ENCODE measurements at regions not wholly inside any gene's neighbourhood (a gene's known extent, or its start where the extent isn't known, plus 50 kb on each side); places are given as distances from the start of the nearest gene placed in this dataset.
"Not testable (repeated sequence)": the region's sequence is repeated elsewhere in the genome, so short reads cannot be mapped to it uniquely, and the experiment has no call there.

GRCh38 chr6:1215884-1216487, 95.9 kb upstream of the FOXQ1 start:
- Histone ChIP-seq H3K9me3 (no peaks in the 10 kb centered on the region), H3K4me1 (ENCODE audit: insufficient read depth) (no peaks in the 10 kb centered on the region), H3K27ac (no peak overlapping the region), H3K36me3 (no peaks in the 10 kb centered on the region), H3K27me3 (no peaks in the 10 kb centered on the region), H3K4me3 (no peak overlapping the region)
- no peak for DNase-seq
- TF ChIP-seq POLR2A (IDR thresholded peaks at IDR 0.05) (no peak), CTCF (IDR thresholded peaks at IDR 0.05) (no peak), EP300 (IDR thresholded peaks at IDR 0.05) (no peak)
- WGBS, 3 donors: 80 to 85% (median 82%) methylated on average over 11 of the region's 11 CpGs
- intact Hi-C loops (cut with DNase I): no loop called here

- Histone ChIP-seq H3K4me1 (ENCODE audit: insufficient read depth) (no peaks in the 10 kb centered on the region), H3K4me3 (no peak overlapping the region), H3K9me3 (no peaks in the 10 kb centered on the region), H3K36me3 (no peaks in the 10 kb centered on the region), H3K27ac (no peak overlapping the region), H3K27me3 (no peaks in the 10 kb centered on the region)
- WGBS, 3 donors: 76 to 88% (median 80%) methylated on average over 3 of the region's 3 CpGs
- TF ChIP-seq EP300 (IDR thresholded peaks at IDR 0.05) (no peak), CTCF (IDR thresholded peaks at IDR 0.05) (no peak)
- intact Hi-C loops (cut with DNase I): no loop called here
- DNase-seq: no peak
Observed at GRCh38 chr6:1215023-1215422, 96.9 kb upstream of the FOXQ1 start.

GRCh38 chr6:1212919-1213318, 99.0 kb upstream of the FOXQ1 start:
- H3K27me3 ChIP-seq: no peaks in the 10 kb centered on the region
- WGBS, 3 donors: 31 to 46% (median 36%) methylated on average over 2 of the region's 2 CpGs
- intact Hi-C loops (cut with DNase I): no loop called here
- no peaks in the 10 kb centered on the region for H3K36me3 ChIP-seq
- H3K9me3 ChIP-seq: no peaks in the 10 kb centered on the region
- no peaks in the 10 kb centered on the region for H3K4me1 ChIP-seq (ENCODE audit: insufficient read depth)
- TF ChIP-seq POLR2A (IDR thresholded peaks at IDR 0.05): no peak
- TF ChIP-seq EP300 (IDR thresholded peaks at IDR 0.05): no peak
- no peak for TF ChIP-seq CTCF (IDR thresholded peaks at IDR 0.05)
- no peak overlapping the region for H3K4me3 ChIP-seq
- H3K27ac ChIP-seq: no peak overlapping the region
- DNase-seq: no peak

GRCh38 chr6:1212138-1212537, 99.8 kb upstream of the FOXQ1 start:
- H3K9me3 ChIP-seq; H3K27ac ChIP-seq; H3K4me3 ChIP-seq; intact Hi-C loops (cut with DNase I); H3K4me1 ChIP-seq (ENCODE audit: insufficient read depth); H3K27me3 ChIP-seq; DNase-seq; H3K36me3 ChIP-seq: not testable (repeated sequence)

- H3K27ac ChIP-seq; H3K4me3 ChIP-seq; H3K36me3 ChIP-seq; H3K27me3 ChIP-seq; intact Hi-C loops (cut with DNase I); H3K9me3 ChIP-seq; DNase-seq; H3K4me1 ChIP-seq (ENCODE audit: insufficient read depth): not testable (repeated sequence)
- WGBS, 3 donors: 57 to 72% (median 66%) methylated on average over 1 of the region's 1 CpG
Observed at GRCh38 chr6:1210631-1211030, 101.3 kb upstream of the FOXQ1 start.

- H3K36me3 ChIP-seq: no peaks in the 10 kb centered on the region
- H3K27me3 ChIP-seq: no peaks in the 10 kb centered on the region
- H3K9me3 ChIP-seq: no peaks in the 10 kb centered on the region
- no peak overlapping the region for H3K27ac ChIP-seq
- H3K4me1 ChIP-seq (ENCODE audit: insufficient read depth): no peaks in the 10 kb centered on the region
- no peak for DNase-seq
- no peak overlapping the region for H3K4me3 ChIP-seq
- TF ChIP-seq EP300 (IDR thresholded peaks at IDR 0.05) (no peak), POLR2A (IDR thresholded peaks at IDR 0.05) (no peak), CTCF (IDR thresholded peaks at IDR 0.05) (no peak)
- intact Hi-C loops (cut with DNase I): no loop called here
- WGBS, 3 donors: 13 to 31% (median 14%) methylated on average over 2 of the region's 2 CpGs
Observed at GRCh38 chr6:1208876-1209275, 103.0 kb upstream of the FOXQ1 start.

All from ovary (tissue), 7 donors.